ENCODE measurements at regions not wholly inside any gene's neighbourhood (a gene's known extent, or its start where the extent isn't known, plus 50 kb on each side); places are given as distances from the start of the nearest gene placed in this dataset.

DNA sequence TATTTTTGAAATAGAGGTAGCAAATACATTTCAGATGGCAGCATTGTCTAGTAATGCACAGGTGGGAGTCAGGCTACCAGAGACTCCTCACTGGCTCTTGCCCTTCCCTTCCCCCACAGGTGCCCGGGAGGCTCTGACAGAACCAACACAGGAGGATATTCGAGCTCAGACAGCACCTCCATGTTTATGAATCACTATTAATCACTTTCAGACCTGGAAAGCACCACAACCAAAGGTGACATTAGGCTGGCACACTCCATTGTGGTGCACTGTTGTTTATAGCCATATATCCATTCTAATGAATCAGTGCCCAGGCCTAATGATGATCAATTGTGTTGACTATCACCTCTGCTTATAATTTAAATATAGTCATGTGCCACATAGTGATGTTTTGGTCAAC is 107.8 kb upstream of the NAMPT start:
- TF ChIP-seq POLR2A (IDR thresholded peaks at IDR 0.05; ENCODE audit: low read length), result no peak
- no peak for TF ChIP-seq GATA1 (IDR thresholded peaks at IDR 0.05; ENCODE audit: low read depth, low read length)

Measured in erythroblast (primary cell).